ENCODE measurements at regions not wholly inside any gene's neighbourhood (a gene's known extent, or its start where the extent isn't known, plus 50 kb on each side); places are given as distances from the start of the nearest gene placed in this dataset.

DNA sequence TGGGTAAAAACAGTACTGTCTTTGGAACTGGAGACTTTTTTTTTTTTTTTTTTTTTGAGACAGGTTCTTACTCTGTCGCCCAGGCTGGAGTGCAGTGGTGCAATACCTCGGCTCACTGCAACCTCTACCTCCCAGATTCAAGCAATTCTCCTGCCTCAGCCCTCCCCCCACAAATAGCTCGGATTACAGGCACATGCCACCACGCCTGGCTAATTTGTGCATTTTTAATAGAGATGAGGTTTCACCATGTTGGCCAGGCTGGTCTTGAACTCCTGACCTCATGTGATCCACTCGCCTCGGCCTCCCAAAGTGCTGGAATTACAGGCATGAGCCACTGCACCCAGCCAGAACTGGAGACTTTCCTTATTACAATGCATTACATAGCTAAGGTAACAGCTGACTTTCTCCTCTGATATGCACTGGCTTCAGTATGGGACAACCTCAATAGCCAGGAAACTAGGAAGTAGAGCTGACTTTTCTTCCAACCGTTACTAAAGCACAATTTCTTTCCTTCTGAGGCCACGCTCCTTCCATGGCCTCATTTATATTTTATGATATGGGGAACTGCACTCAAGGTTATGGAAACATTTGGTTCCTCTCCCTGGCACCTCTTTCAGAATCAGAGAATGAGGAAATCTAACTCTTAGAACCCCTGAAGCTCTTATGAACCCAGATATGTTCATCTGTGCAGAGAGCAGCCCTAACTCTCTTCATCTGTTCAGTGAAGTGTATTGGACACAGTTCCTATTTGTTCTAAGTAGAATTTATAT lies 53.5 kb upstream of the FAM9B start:
- Histone ChIP-seq H2BK20ac (ENCODE audit: low read length) (no peak overlapping the region), H3K56ac (replicated peaks; ENCODE audit: insufficient read length, low read depth, low read length) (no peak overlapping the region), H3K23ac (ENCODE audit: insufficient read length) (no peak overlapping the region), H3K79me1 (ENCODE audit: low read depth, low read length) (no peaks in the 10 kb centered on the region), H2BK15ac (ENCODE audit: low read length) (no peak overlapping the region), H3K27me3 (replicated peaks in 1 of 4; ENCODE audit: control insufficient read depth in 3 of 4, extremely low read depth in 1 of 4, insufficient read depth in 3 of 4, low read length in 3 of 4) (no peaks in the 10 kb centered on the region), H4K20me1 (replicated peaks in 1 of 2; ENCODE audit: control insufficient read depth in 1 of 2, insufficient read depth in 2 of 2, low read length in 2 of 2) (no peaks in the 10 kb centered on the region), H4K8ac (ENCODE audit: extremely low read depth, insufficient read depth, low read length) (no peak overlapping the region; the same call in 1 of the 2 replicates), H3K4me1 (replicated peaks in 1 of 4; ENCODE audit: control insufficient read depth in 3 of 4, insufficient read depth in 4 of 4, low read length in 3 of 4) (peaks cover 0 to 4% (median 0%) of the 10 kb centered on the region in 4 experiments; a peak in 1 of 7 replicates), H2BK5ac (ENCODE audit: low read depth, low read length) (no peak overlapping the region), H3K36me3 (ENCODE audit: control insufficient read depth in 2 of 4, insufficient read depth in 4 of 4, low read length in 3 of 4) (no peaks in the 10 kb centered on the region), H3K14ac (ENCODE audit: insufficient read length) (no peak overlapping the region), H2AK5ac (ENCODE audit: low read depth, low read length) (no peak overlapping the region), H3K4me2 (ENCODE audit: insufficient read depth in 1 of 2, low read depth in 2 of 2, low read length in 2 of 2) (no peak overlapping the region), H3K9ac (replicated peaks in 1 of 4; ENCODE audit: extremely low read depth in 1 of 4, low read depth in 3 of 4, low read length in 3 of 4) (no peak overlapping the region), H3K4ac (replicated peaks; ENCODE audit: insufficient read length, low read depth, low read length) (no peak overlapping the region), H3K23me2 (ENCODE audit: low read depth, low read length) (no peaks in the 10 kb centered on the region), H3K18ac (ENCODE audit: extremely low read depth, low read length) (no peak overlapping the region), H2BK12ac (ENCODE audit: low read depth, low read length) (no peak overlapping the region), H4K5ac (ENCODE audit: insufficient read length, low read depth, low read length) (no peak overlapping the region), H2BK120ac (replicated peaks; ENCODE audit: low read depth, low read length) (no peak overlapping the region), H3K27ac (ENCODE audit: low read depth, low read length) (no peak overlapping the region), H2AFZ (ENCODE audit: low read length) (no peak overlapping the region), H3K79me2 (ENCODE audit: control insufficient read depth in 1 of 2, insufficient read depth in 2 of 2, low read length in 2 of 2) (no peaks in the 10 kb centered on the region), H3K4me3 (ENCODE audit: extremely low read depth in 1 of 4, insufficient read depth in 2 of 4, low read depth in 3 of 4, low read length in 4 of 4) (no peak overlapping the region), H4K91ac (replicated peaks; ENCODE audit: insufficient read length, low read length) (no peak overlapping the region), H3K9me3 (ENCODE audit: insufficient read depth in 2 of 2, low read depth in 1 of 2, low read length in 1 of 2) (no peaks in the 10 kb centered on the region)
- POLR2A ChIA-PET (ENCODE audit: partially characterized antibody): interaction anchor here (0.6 kb wide), 1 partner anchor 454 kb away, joined by 3 read pairs; no protein-coding TSS in a partner anchor
- 64% methylated on average over 6 of the region's 8 CpGs; no CpG with 5 or more reads in 1 of the 2 experiments for WGBS, 2 experiments (ENCODE audit: extremely low coverage in 1 of 2, insufficient coverage in 1 of 2, insufficient read length in 1 of 2, insufficient replicate concordance in 2 of 2, low coverage in 1 of 2, low lambda C conversion rate in 2 of 2, missing lambda C conversion rate in 1 of 2)
- FAIRE-seq: no peak
- TF ChIP-seq ASH2L (IDR thresholded peaks at IDR 0.05; ENCODE audit: low read length): no peak
- TF ChIP-seq, protein P1, sequence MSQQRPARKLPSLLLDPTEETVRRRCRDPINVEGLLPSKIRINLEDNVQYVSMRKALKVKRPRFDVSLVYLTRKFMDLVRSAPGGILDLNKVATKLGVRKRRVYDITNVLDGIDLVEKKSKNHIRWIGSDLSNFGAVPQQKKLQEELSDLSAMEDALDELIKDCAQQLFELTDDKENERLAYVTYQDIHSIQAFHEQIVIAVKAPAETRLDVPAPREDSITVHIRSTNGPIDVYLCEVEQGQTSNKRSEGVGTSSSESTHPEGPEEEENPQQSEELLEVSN (IDR thresholded peaks at IDR 0.05): no peak
- no peak for DNase-seq (ENCODE audit: low read depth in 1 of 2, low spot score in 2 of 2)
- CTCF ChIA-PET (ENCODE audit: partially characterized antibody): no interaction called here
